ENCODE measurements at regions not wholly inside any gene's neighbourhood (a gene's known extent, or its start where the extent isn't known, plus 50 kb on each side); places are given as distances from the start of the nearest gene placed in this dataset.
A peak's percentile ranks its signal among the peaks of the same experiment; 100 is the strongest.

GRCh38 chr13:107457686-107458085 is 757.6 kb downstream of the LIG4 start:
- H3T11ph ChIP-seq (ENCODE audit: low read length) = no peak overlapping the region
- no peak overlapping the region for H4K91ac ChIP-seq (ENCODE audit: insufficient read length, low read depth, low read length)
- no peak overlapping the region for H3K27ac ChIP-seq (ENCODE audit: insufficient read length, low read depth, low read length)
- no peaks in the 10 kb centered on the region for H3K9me3 ChIP-seq (ENCODE audit: control insufficient read depth, low read depth, low read length)
- no CpG with 5 or more reads among the region's 2 CpGs for WGBS (ENCODE audit: extremely low coverage, insufficient read length, low lambda C conversion rate)
- no peaks in the 10 kb centered on the region for H3K23me2 ChIP-seq (ENCODE audit: insufficient read length, low read depth, low read length, poor library complexity, severe bottlenecking)
- no peak overlapping the region for H2BK5ac ChIP-seq (ENCODE audit: insufficient read length, low read length)
- no peak overlapping the region for H2AK5ac ChIP-seq (ENCODE audit: insufficient read length, low read length)
- Mint-ChIP-seq H3K36me3 (ENCODE audit: insufficient read depth in 1 of 3, low read depth in 3 of 3) (peaks cover 2 to 19% (median 11%) of the 10 kb centered on the region in 3 experiments; a peak in 4 of 7 replicates), H3K4me3 (no peak overlapping the region), H3K9me3 (peaks cover 17 to 25% of the 10 kb centered on the region in 2 experiments), H3K4me1 (peaks cover 9 to 11% of the 10 kb centered on the region in 2 experiments), H3K27ac (peak overlapping the region in 2 of 3 experiments; percentile 24 to 32; a peak in 2 of 7 replicates), H3K27me3 (ENCODE audit: low read depth) (no peaks in the 10 kb centered on the region)
- no peak overlapping the region for H2BK120ac ChIP-seq (ENCODE audit: low read depth, low read length, poor library complexity, severe bottlenecking)
- DNase-seq = no peak
- H4K8ac ChIP-seq (replicated peaks; ENCODE audit: insufficient read length, low read depth, low read length) = no peak overlapping the region
- H3K27me3 ChIP-seq (ENCODE audit: insufficient read depth, low read length) = no peaks in the 10 kb centered on the region
- no peak overlapping the region for H2BK12ac ChIP-seq (ENCODE audit: insufficient read length, low read depth, low read length)
- H3K79me2 ChIP-seq (ENCODE audit: insufficient read depth, low read length) = no peaks in the 10 kb centered on the region
- no peak overlapping the region for H3K23ac ChIP-seq (ENCODE audit: insufficient read length, low read depth, low read length)
- H3K14ac ChIP-seq (ENCODE audit: insufficient read depth, low read length) = no peak overlapping the region
- H2AFZ ChIP-seq (ENCODE audit: low read length) = no peak overlapping the region
- no peak for TF ChIP-seq CTCF (conservative IDR thresholded peaks at IDR 0.05)
- H3K4ac ChIP-seq (ENCODE audit: low read depth, low read length) = no peak overlapping the region
- H3K4me2 ChIP-seq (ENCODE audit: insufficient read depth, insufficient read length, low read length) = no peak overlapping the region
- H3K18ac ChIP-seq (ENCODE audit: insufficient read length, low read depth, low read length) = no peak overlapping the region
- H4K5ac ChIP-seq (ENCODE audit: insufficient read length, low read depth, low read length) = no peak overlapping the region
- no peaks in the 10 kb centered on the region for H3K4me1 ChIP-seq (ENCODE audit: insufficient read depth, low read length)
- H4K20me1 ChIP-seq (ENCODE audit: control insufficient read depth, insufficient read depth, insufficient read length) = no peaks in the 10 kb centered on the region
- no peak overlapping the region for H2BK20ac ChIP-seq (ENCODE audit: low read depth, low read length, poor library complexity, severe bottlenecking)
- H3K79me1 ChIP-seq (ENCODE audit: insufficient read depth, low read depth, low read length, poor library complexity, severe bottlenecking) = no peaks in the 10 kb centered on the region
- H2BK15ac ChIP-seq (ENCODE audit: low read depth, low read length) = no peak overlapping the region
- no peak overlapping the region for H3K56ac ChIP-seq (ENCODE audit: insufficient read length, low read depth, low read length)
- no peak overlapping the region for H3K9ac ChIP-seq (ENCODE audit: extremely low read depth, insufficient read length, low read length)

Measured in H9 (cell line).